ENCODE measurements at regions not wholly inside any gene's neighbourhood (a gene's known extent, or its start where the extent isn't known, plus 50 kb on each side); places are given as distances from the start of the nearest gene placed in this dataset.

DNA sequence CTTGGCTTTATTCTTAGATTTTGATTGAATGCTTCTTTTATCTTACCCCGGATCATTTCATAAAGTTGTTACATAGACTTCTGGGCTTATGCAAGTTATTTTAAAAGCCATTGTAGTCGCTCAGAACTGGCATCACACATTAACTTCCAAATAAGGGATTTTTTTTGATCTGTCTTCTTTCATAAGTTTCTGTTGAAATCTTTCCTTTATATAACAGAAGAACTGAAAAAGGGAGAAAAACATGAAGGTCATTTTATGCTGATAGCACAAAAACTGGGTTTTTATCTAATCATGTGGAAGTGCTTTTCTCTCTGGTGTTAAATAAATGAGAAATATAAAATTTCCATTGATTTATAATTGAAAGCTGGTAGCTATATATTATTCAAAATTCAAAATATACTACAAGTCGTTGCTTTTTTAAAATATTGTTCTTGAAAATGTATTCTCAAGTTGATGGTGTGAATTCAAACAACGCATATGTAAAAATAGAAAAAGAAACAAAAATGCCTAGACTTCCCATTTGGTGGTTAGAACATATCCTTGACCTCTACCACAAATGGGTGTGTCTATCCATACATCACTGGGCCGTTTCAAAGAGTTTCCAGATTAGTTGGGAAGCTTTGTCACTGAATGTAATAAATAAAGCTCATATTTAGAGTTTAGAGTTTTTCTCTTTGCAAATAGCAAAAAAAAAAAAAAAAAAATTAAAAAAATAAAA is 258.3 kb upstream of the ZPLD1 start:
- no peak for TF ChIP-seq CTCF (conservative IDR thresholded peaks at IDR 0.05)
- H3K27ac ChIP-seq, result no peak overlapping the region

DNA sequence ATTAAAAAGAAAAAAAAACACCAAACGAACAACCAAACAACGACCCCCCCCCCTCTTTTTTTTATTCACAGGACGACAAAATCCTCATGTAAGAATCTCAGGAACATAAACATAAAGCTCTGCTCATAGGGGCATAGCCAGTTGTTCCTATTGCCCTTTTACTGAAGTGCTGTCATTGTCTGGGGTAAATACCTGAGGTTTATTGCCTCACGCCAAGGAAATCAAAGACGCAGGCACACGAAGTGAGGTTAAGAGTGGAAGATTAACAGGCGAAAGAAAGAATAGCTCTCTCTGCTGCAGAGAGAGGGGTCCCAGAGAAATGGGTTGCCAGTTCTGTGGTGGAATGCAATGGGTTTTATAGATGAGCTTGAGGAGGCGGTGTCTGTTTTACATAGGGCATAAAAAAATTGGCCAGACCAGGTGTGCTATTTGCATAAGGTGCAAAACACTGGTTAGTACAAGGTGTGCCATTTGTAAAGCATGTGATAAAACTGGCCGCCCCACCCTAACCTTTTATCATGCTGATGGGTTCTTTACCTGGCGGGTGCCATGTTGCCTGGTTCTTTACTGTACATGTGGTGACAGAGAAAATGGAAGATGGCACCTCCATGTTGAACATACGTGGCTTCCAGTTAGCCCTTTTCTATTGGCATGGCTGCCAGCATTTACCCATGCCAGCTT is 257.6 kb upstream of the ZPLD1 start:
- no peak for TF ChIP-seq CTCF (conservative IDR thresholded peaks at IDR 0.05)
- H3K27ac ChIP-seq, result peak overlapping the region; percentile 87; the same call in 1 of the 2 replicates

- H3K27ac ChIP-seq, result peak overlapping the region; percentile 87
- TF ChIP-seq CTCF (conservative IDR thresholded peaks at IDR 0.05), result no peak
Measured at GRCh38 chr3:102178817-102179216, 256.0 kb upstream of the ZPLD1 start.

DNA sequence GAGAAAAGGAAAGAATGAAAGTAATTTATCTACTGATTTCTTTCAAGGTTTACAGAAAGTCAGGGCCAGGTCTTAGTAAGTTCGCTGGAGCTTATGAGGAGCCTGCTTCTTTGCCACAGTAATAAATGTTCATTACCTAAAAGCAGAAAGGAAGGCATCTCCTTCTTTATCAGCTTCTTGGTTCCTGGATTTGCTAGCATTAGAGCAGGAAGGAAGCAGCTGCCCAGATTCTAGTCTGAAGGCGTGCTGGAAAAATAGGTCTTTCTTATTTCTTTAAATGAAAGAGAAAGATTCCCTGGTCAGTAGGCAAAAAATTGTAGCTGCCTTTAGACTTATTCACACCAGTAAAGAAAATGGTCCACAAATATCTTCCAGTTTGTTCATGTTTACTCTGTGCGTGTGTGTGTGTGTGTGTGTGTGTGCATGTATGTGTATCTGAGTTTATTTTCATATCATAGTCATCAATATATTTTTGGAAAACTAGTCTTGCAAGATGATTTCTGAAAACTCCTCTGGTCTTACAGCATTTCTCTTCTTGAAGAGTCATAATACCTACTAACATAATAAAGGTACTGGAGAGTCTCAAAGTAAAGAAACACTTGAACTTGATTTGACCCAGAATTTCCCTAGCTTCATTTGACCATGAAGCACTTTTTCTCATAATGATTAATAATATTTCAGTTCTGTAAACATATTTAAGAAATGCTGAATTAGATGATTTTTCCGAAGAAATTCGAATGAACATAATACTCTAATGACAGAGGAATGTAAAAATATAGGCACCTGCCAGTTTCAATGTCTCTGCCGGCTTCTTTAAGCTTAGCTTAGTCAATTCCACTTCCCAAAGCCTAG is 255.3 kb upstream of the ZPLD1 start:
- H3K27ac ChIP-seq, result peak overlapping the region; percentile 87

DNA sequence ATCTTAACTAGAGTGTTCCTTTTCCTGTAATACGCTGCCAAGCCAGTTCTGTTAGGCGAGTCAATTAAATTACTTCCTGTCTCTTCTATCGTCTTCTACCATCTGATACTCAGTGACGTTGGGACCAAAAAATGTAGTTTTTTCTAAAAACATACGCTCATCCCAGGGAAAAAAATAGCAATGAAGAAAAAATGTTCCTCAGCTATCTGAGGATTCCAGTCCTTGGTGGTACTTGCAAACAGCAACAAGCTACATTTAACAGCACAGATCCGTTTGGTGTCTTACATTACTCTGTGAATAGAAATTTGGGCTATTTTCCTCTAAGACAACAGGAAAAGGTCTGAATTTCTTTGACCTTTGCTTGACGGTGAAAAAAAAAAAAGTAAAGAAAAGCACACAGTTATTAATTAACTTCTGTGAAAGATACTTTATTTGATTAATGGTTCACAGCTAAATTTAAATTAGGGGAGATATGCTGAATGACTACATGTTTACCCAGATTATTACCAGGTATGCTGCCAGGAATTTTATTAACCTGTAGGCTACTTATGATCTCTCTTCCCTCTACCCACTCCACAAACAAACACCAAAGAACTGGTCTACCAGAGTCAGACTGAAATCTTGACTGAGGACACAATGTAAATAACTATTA is 254.4 kb upstream of the ZPLD1 start:
- no peak for TF ChIP-seq CTCF (conservative IDR thresholded peaks at IDR 0.05)
- peak overlapping the region; percentile 87 for H3K27ac ChIP-seq

More for the DNA sequence above, 255.3 kb upstream of the ZPLD1 start:
- no peak for TF ChIP-seq CTCF (conservative IDR thresholded peaks at IDR 0.05)

DNA sequence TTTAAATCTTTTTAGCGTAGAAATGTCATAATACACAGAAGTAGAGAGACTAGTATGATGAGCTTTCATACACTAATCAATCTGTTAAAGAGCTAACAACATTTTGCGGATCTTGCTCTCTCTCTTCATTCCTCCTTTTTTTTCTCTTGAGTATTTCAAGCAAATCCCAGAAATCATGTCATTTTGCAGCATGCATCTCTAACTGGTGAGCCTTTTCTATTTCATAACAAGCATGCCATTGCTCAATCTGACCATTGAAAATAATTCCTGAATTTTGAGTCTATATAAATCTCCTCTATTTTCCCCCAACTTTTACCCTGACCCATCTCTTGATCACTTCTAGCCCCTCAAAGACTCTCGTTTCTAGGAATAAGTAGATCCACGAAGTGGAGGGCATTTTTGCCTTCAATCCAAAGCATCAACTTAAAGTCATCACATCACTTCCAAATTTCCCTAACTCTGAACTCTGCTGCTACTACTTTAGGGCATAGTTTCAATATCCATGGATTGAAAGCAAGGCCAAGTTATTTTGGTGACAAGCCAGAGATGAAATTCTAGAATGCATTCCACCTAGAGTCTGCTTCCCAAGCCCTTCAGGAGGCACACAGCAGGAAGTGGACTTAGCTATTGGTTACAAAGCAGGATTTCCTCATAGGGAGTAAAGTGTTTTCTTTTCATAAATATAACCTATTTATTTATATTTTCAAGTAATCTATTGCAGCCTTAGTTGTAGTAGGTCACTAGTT is 253.5 kb upstream of the ZPLD1 start:
- H3K27ac ChIP-seq, result peak overlapping the region; percentile 87
- no peak for TF ChIP-seq CTCF (conservative IDR thresholded peaks at IDR 0.05)

Measured in VCaP (cell line).